ENCODE measurements at regions not wholly inside any gene's neighbourhood (a gene's known extent, or its start where the extent isn't known, plus 50 kb on each side); places are given as distances from the start of the nearest gene placed in this dataset.

GRCh38 chr18:78801011-78801410, 178.6 kb upstream of the SALL3 start:
- TF ChIP-seq EZH2 (IDR thresholded peaks at IDR 0.05; ENCODE audit: borderline replicate concordance, low read depth, low read length, poor library complexity, severe bottlenecking) (no peak), CTCF (conservative IDR thresholded peaks at IDR 0.05; ENCODE audit: low read depth, low read length) (no peak)
